ENCODE measurements at regions not wholly inside any gene's neighbourhood (a gene's known extent, or its start where the extent isn't known, plus 50 kb on each side); places are given as distances from the start of the nearest gene placed in this dataset.

DNA sequence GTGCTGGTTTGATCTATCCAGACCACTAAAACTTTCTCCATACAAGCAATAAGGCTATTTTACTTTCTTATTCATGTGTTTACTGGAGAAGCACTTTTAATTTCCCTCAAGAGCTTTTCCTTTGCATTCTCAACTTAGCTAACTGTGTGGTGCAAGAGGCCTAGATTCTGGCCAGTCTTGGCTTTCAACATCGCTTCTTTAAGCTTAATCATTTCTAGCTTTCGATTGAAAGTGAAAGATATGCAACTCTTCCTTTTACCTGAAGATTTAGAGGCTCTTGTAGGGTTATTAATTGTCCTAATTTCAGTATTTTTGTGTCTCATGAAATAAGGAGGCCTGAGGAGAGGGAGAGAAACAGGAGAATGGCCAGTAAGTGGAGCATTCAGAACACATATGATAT lies 234.8 kb upstream of the GADL1 start:
- H3K27me3 ChIP-seq (replicated peaks in 2 of 5; ENCODE audit: control insufficient read depth in 4 of 5, insufficient read depth in 5 of 5, low read length in 4 of 5), result no peaks in the 10 kb centered on the region
- CTCF ChIA-PET, result interaction anchor here (1.0 to 1.3 kb wide), 4 partner anchors 8 to 362 kb away, joined by 3 to 5 read pairs (median 4); no protein-coding TSS in a partner anchor
- no CpG with 5 or more reads among the region's 2 CpGs for WGBS (ENCODE audit: insufficient coverage)
- no peaks in the 10 kb centered on the region for H3K36me3 ChIP-seq (ENCODE audit: control insufficient read depth in 4 of 4, insufficient read depth in 4 of 4, low read length in 3 of 4)
- peaks cover 0 to 3% (median 2%) of the 10 kb centered on the region in 5 experiments for H3K9me3 ChIP-seq (ENCODE audit: control extremely low read depth in 1 of 5, control insufficient read depth in 4 of 5, insufficient read depth in 2 of 5, low read depth in 1 of 5, low read length in 4 of 5)
- H3K27ac ChIP-seq (ENCODE audit: insufficient read depth in 1 of 2, low read depth in 1 of 2, low read length in 2 of 2, poor library complexity in 1 of 2, severe bottlenecking in 2 of 2), result no peak overlapping the region
- H3K4me1 ChIP-seq (ENCODE audit: control extremely low read depth in 1 of 4, control insufficient read depth in 4 of 4, insufficient read depth in 4 of 4, low read length in 3 of 4), result peaks cover 0 to 9% (median 0%) of the 10 kb centered on the region in 4 experiments
- DNase-seq, result no peak
- POLR2A ChIA-PET, result no interaction called here
- H3K4me3 ChIP-seq (ENCODE audit: control insufficient read depth in 1 of 7, extremely low read depth in 1 of 7, insufficient read depth in 4 of 7, low read depth in 2 of 7, low read length in 6 of 7), result no peak overlapping the region

DNA sequence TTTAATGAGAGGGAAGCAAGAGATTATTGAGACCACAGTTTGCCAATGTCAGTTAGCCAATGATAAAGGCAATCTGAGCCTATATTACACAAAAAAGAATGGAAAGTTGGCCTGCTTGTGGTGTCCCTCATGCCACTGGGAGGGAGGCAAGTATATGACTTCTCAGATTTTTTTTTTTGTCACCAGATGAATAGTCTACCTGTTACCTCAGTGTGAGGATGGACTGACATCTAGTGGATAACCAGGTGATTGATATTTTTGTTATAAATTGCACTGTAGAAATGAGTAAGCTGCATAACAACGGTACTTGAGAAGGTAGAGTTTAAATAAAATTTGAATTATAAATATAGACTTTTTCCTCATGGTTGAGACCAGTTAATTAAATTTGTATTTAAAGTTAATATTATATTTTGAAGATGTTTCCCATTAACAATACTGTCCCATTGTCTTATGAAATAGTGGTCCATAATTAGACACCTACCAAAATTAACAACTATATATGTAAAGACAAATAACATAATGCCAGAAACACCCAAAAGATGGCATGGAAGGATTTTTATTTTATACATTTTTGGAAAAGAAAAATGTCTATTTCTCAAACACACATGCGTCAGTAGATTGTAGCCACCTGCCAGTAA lies 237.8 kb upstream of the GADL1 start:
- Histone ChIP-seq H3K27me3 (replicated peaks in 2 of 5; ENCODE audit: control insufficient read depth in 4 of 5, insufficient read depth in 5 of 5, low read length in 4 of 5) (no peaks in the 10 kb centered on the region), H3K36me3 (ENCODE audit: control insufficient read depth in 4 of 4, insufficient read depth in 4 of 4, low read length in 3 of 4) (no peaks in the 10 kb centered on the region), H3K4me3 (ENCODE audit: control insufficient read depth in 1 of 7, extremely low read depth in 1 of 7, insufficient read depth in 4 of 7, low read depth in 2 of 7, low read length in 6 of 7) (no peak overlapping the region), H3K27ac (ENCODE audit: insufficient read depth in 1 of 2, low read depth in 1 of 2, low read length in 2 of 2, poor library complexity in 1 of 2, severe bottlenecking in 2 of 2) (no peak overlapping the region), H3K4me1 (ENCODE audit: control extremely low read depth in 1 of 4, control insufficient read depth in 4 of 4, insufficient read depth in 4 of 4, low read length in 3 of 4) (peaks cover 0 to 9% (median 0%) of the 10 kb centered on the region in 4 experiments), H3K9me3 (ENCODE audit: control extremely low read depth in 1 of 5, control insufficient read depth in 4 of 5, insufficient read depth in 2 of 5, low read depth in 1 of 5, low read length in 4 of 5) (no peaks in the 10 kb centered on the region)
- POLR2A ChIA-PET, result interaction anchor here (0.6 kb wide), 1 partner anchor 72 kb away, joined by 3 read pairs; no protein-coding TSS in a partner anchor
- CTCF ChIA-PET, result interaction anchor here (0.6 to 1.7 kb wide), 7 partner anchors 9 to 1089 kb away, joined by 3 to 11 read pairs (median 3); no protein-coding TSS in a partner anchor
- 100% methylated on average over 1 of the region's 2 CpGs for WGBS (ENCODE audit: insufficient coverage)
- peak; percentile 56 to 79 (median 75) for DNase-seq

- Histone ChIP-seq H3K9me3 (ENCODE audit: control extremely low read depth in 1 of 5, control insufficient read depth in 4 of 5, insufficient read depth in 2 of 5, low read depth in 1 of 5, low read length in 4 of 5) (no peaks in the 10 kb centered on the region), H3K27me3 (replicated peaks in 2 of 5; ENCODE audit: control insufficient read depth in 4 of 5, insufficient read depth in 5 of 5, low read length in 4 of 5) (no peaks in the 10 kb centered on the region), H3K27ac (ENCODE audit: insufficient read depth in 1 of 2, low read depth in 1 of 2, low read length in 2 of 2, poor library complexity in 1 of 2, severe bottlenecking in 2 of 2) (no peak overlapping the region), H3K36me3 (ENCODE audit: control insufficient read depth in 4 of 4, insufficient read depth in 4 of 4, low read length in 3 of 4) (no peaks in the 10 kb centered on the region), H3K4me1 (ENCODE audit: control extremely low read depth in 1 of 4, control insufficient read depth in 4 of 4, insufficient read depth in 4 of 4, low read length in 3 of 4) (peaks cover 0 to 9% (median 0%) of the 10 kb centered on the region in 4 experiments), H3K4me3 (ENCODE audit: control insufficient read depth in 1 of 7, extremely low read depth in 1 of 7, insufficient read depth in 4 of 7, low read depth in 2 of 7, low read length in 6 of 7) (no peak overlapping the region)
- no CpG with 5 or more reads among the region's 1 CpG for WGBS (ENCODE audit: insufficient coverage)
- DNase-seq, result no peak
- POLR2A ChIA-PET, result no interaction called here
- CTCF ChIA-PET, result interaction anchor here (0.6 kb wide), 1 partner anchor 165 kb away, joined by 3 read pairs; no protein-coding TSS in a partner anchor
Observed at GRCh38 chr3:31133541-31133940, 239.1 kb upstream of the GADL1 start.

DNA sequence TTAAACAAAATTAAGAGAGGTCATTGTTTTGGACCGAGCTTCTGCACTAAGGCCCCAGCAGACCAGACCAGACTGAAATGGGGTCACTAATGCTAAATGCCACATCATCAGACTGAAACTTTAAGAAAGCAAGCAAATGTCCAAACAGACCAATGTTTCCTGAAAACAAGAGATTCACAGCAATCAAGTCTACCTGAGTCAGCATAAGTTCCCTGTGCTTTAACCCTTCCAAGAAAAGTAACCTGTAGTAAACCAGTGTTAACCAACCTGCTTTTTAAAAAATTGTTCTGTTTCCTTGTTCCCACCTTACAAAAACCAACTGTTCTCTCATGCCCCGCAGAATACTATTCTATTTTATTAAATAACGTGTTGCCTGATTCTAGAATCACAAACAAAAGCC lies 241.1 kb upstream of the GADL1 start:
- Histone ChIP-seq H3K36me3 (ENCODE audit: control insufficient read depth in 4 of 4, insufficient read depth in 4 of 4, low read length in 3 of 4) (no peaks in the 10 kb centered on the region), H3K4me1 (ENCODE audit: control extremely low read depth in 1 of 4, control insufficient read depth in 4 of 4, insufficient read depth in 4 of 4, low read length in 3 of 4) (peaks cover 0 to 9% (median 0%) of the 10 kb centered on the region in 4 experiments), H3K4me3 (ENCODE audit: control insufficient read depth in 1 of 7, extremely low read depth in 1 of 7, insufficient read depth in 4 of 7, low read depth in 2 of 7, low read length in 6 of 7) (no peak overlapping the region), H3K27me3 (replicated peaks in 2 of 5; ENCODE audit: control insufficient read depth in 4 of 5, insufficient read depth in 5 of 5, low read length in 4 of 5) (no peaks in the 10 kb centered on the region), H3K27ac (ENCODE audit: insufficient read depth in 1 of 2, low read depth in 1 of 2, low read length in 2 of 2, poor library complexity in 1 of 2, severe bottlenecking in 2 of 2) (no peak overlapping the region), H3K9me3 (ENCODE audit: control extremely low read depth in 1 of 5, control insufficient read depth in 4 of 5, insufficient read depth in 2 of 5, low read depth in 1 of 5, low read length in 4 of 5) (no peaks in the 10 kb centered on the region)
- WGBS (ENCODE audit: insufficient coverage), result 100% methylated on average over 1 of the region's 3 CpGs
- ChIA-PET CTCF (interaction anchor here (1.7 kb wide), 1 partner anchor 24 kb away, joined by 6 read pairs; no protein-coding TSS in a partner anchor), POLR2A (no interaction called here)
- no peak for DNase-seq

GRCh38 chr3:31137718-31138465 lies 243.4 kb upstream of the GADL1 start:
- no peak for DNase-seq
- H3K9me3 ChIP-seq (ENCODE audit: control extremely low read depth in 1 of 5, control insufficient read depth in 4 of 5, insufficient read depth in 2 of 5, low read depth in 1 of 5, low read length in 4 of 5), result no peaks in the 10 kb centered on the region
- H3K4me1 ChIP-seq (ENCODE audit: control extremely low read depth in 1 of 4, control insufficient read depth in 4 of 4, insufficient read depth in 4 of 4, low read length in 3 of 4), result peaks cover 0 to 4% (median 0%) of the 10 kb centered on the region in 4 experiments
- no peak overlapping the region for H3K4me3 ChIP-seq (ENCODE audit: control insufficient read depth in 1 of 7, extremely low read depth in 1 of 7, insufficient read depth in 4 of 7, low read depth in 2 of 7, low read length in 6 of 7)
- no peaks in the 10 kb centered on the region for H3K36me3 ChIP-seq (ENCODE audit: control insufficient read depth in 4 of 4, insufficient read depth in 4 of 4, low read length in 3 of 4)
- POLR2A ChIA-PET, result no interaction called here
- WGBS (ENCODE audit: insufficient coverage), result no CpG with 5 or more reads among the region's 4 CpGs
- no peaks in the 10 kb centered on the region for H3K27me3 ChIP-seq (replicated peaks in 2 of 5; ENCODE audit: control insufficient read depth in 4 of 5, insufficient read depth in 5 of 5, low read length in 4 of 5)
- CTCF ChIA-PET, result interaction anchor here (1.0 kb wide), 1 partner anchor 368 kb away, joined by 3 read pairs; no protein-coding TSS in a partner anchor
- H3K27ac ChIP-seq (ENCODE audit: insufficient read depth in 1 of 2, low read depth in 1 of 2, low read length in 2 of 2, poor library complexity in 1 of 2, severe bottlenecking in 2 of 2), result no peak overlapping the region

- Histone ChIP-seq H3K4me3 (ENCODE audit: control insufficient read depth in 1 of 7, extremely low read depth in 1 of 7, insufficient read depth in 4 of 7, low read depth in 2 of 7, low read length in 6 of 7) (no peak overlapping the region), H3K4me1 (ENCODE audit: control extremely low read depth in 1 of 4, control insufficient read depth in 4 of 4, insufficient read depth in 4 of 4, low read length in 3 of 4) (no peaks in the 10 kb centered on the region), H3K27me3 (replicated peaks in 2 of 5; ENCODE audit: control insufficient read depth in 4 of 5, insufficient read depth in 5 of 5, low read length in 4 of 5) (no peaks in the 10 kb centered on the region), H3K9me3 (ENCODE audit: control extremely low read depth in 1 of 5, control insufficient read depth in 4 of 5, insufficient read depth in 2 of 5, low read depth in 1 of 5, low read length in 4 of 5) (no peaks in the 10 kb centered on the region), H3K36me3 (ENCODE audit: control insufficient read depth in 4 of 4, insufficient read depth in 4 of 4, low read length in 3 of 4) (no peaks in the 10 kb centered on the region), H3K27ac (ENCODE audit: insufficient read depth in 1 of 2, low read depth in 1 of 2, low read length in 2 of 2, poor library complexity in 1 of 2, severe bottlenecking in 2 of 2) (no peak overlapping the region)
- POLR2A ChIA-PET, result no interaction called here
- CTCF ChIA-PET, result interaction anchor here (1.9 kb wide), 1 partner anchor 10 kb away, joined by 6 read pairs; no protein-coding TSS in a partner anchor
- DNase-seq, result no peak
Observed at GRCh38 chr3:31140470-31140869, 246.0 kb upstream of the GADL1 start.

DNA sequence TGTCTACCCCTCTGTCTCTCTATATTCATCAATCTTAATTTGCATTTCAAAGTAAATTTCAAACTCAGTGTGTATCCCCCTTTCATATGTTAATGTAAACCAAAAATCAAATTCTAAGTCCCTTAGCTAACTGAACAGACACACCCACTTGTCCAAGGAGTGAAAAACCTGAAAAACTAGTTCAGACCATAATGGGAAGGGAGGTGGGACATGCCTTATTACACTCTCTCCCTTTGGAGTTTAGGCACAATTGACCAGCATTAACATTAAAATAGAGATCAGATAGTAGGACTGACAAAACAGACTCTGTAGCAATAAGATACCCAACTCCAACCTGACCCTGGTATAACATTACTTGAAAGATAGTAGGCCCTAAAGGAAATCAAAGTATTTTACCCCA lies 247.7 kb upstream of the GADL1 start:
- H3K27ac ChIP-seq (ENCODE audit: insufficient read depth in 1 of 2, low read depth in 1 of 2, low read length in 2 of 2, poor library complexity in 1 of 2, severe bottlenecking in 2 of 2), result no peak overlapping the region
- ChIA-PET POLR2A (no interaction called here), CTCF (interaction anchor here (1.9 kb wide), 1 partner anchor 9 kb away, joined by 6 read pairs; no protein-coding TSS in a partner anchor)
- no peaks in the 10 kb centered on the region for H3K27me3 ChIP-seq (replicated peaks in 2 of 5; ENCODE audit: control insufficient read depth in 4 of 5, insufficient read depth in 5 of 5, low read length in 4 of 5)
- H3K4me3 ChIP-seq (ENCODE audit: control insufficient read depth in 1 of 7, extremely low read depth in 1 of 7, insufficient read depth in 4 of 7, low read depth in 2 of 7, low read length in 6 of 7), result no peak overlapping the region
- peaks cover 0 to 2% (median 1%) of the 10 kb centered on the region in 5 experiments for H3K9me3 ChIP-seq (ENCODE audit: control extremely low read depth in 1 of 5, control insufficient read depth in 4 of 5, insufficient read depth in 2 of 5, low read depth in 1 of 5, low read length in 4 of 5)
- DNase-seq, result no peak
- no peaks in the 10 kb centered on the region for H3K4me1 ChIP-seq (ENCODE audit: control extremely low read depth in 1 of 4, control insufficient read depth in 4 of 4, insufficient read depth in 4 of 4, low read length in 3 of 4)
- no peaks in the 10 kb centered on the region for H3K36me3 ChIP-seq (ENCODE audit: control insufficient read depth in 4 of 4, insufficient read depth in 4 of 4, low read length in 3 of 4)
